GM19455 (cell line): ENCODE measurements at regions not wholly inside any gene's neighbourhood (a gene's known extent, or its start where the extent isn't known, plus 50 kb on each side); places are given as distances from the start of the nearest gene placed in this dataset.

Source experiments
- ATAC-seq: cut with Tn5 transposase; IDR thresholded peaks from one replicate; pipeline ENCODE4 v1.9.1; 2021; ENCODE audit not compliant: unreplicated experiment

- ATAC-seq: no peak
Observed at GRCh38 chr6:156650896-156651390, 126.2 kb upstream of the ARID1B start.

DNA sequence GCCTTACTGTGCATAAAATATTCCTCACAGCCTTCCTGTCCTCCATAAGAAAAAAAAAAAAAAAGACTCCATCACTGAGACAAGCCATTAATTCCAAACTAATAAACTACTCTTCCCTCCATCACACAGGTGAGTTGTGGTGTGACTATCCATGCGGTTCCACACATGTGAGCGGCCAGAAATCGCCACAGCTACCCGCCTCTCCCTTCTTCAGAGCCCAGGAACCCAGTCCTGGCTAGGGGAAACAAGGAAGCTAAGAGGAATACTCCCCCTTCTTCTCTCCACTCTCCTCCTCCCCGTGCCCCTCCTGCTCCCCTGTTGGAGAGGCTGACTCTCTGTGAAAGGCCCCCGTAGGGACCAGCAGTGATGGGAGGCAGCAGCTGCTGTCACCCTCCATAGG is 128.6 kb upstream of the ARID1B start:
- no peak for ATAC-seq

GRCh38 chr6:156647991-156648390 is 129.2 kb upstream of the ARID1B start:
- no peak for ATAC-seq

- ATAC-seq: no peak
Observed at GRCh38 chr6:156647140-156647784, 129.9 kb upstream of the ARID1B start.

DNA sequence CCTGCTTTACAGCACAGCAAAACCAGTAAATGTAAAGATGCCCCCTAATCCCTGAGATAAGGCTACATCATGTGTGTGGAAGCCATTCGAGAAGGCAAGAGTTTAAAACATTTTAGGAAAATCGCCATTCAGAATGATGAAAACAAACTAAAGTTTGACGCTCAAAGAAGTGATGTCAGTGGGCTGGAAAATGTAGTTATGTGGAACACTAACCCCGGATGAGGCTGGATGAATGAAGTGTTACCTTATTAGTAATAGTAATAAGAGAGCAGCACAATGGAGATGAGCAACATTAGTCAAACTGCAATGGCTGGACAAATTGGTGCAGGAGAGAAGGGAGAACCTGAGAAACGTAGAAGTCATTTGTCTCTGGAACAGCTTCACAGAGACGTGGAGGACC is 130.7 kb upstream of the ARID1B start:
- no peak for ATAC-seq

- no peak for ATAC-seq
Observed at GRCh38 chr6:156645097-156645496, 132.1 kb upstream of the ARID1B start.

DNA sequence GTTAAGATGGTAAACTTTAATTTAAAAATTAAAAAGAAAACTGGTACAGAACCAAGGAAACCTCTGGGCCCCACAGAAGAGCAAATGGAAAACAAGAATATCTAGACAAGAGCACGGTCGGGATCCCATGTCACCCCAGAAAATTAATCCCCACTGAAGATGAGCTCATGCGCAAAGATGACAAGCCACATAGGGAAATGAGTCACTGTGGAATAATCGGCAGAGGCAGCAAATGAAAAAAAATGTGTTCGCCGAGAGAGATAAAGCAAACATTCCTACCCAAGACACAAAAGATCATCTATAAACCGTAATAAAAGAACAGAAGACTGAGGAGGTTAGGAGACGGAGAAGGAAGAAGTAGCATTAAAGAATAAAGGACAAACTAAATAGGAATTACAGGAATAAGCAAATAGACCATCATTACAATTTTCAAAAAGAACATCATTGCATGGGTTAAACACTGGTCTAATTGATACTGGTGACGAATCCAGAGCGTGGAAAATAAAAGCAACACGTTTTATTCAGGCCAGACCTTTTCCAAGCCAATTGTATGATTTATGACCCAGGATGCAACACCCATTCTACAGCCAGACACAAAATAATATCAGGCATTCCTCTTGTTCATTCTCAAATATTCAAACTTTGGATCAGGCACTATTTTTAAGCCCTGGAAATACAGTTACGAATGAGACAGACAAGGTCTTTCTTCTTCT is 138.0 kb upstream of the ARID1B start:
- ATAC-seq: no peak

DNA sequence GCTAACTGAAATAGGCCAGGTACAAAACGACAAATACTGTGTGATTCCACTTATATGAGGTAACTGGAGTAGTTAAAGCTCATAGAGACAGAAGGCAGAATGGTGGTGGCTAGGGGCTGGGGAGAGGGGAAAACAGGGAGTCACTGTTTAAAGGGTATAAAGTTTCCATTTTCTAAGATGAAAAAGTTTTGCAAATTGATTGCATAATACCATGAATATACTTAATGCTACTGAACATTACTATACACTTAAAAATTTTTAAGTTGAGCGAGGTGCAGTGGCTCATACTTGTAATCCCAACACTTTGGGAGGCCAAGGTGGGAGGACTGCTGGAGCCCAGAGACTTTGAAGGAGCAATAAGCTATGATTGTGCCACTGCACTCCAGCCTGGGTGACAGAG is 138.6 kb upstream of the ARID1B start:
- ATAC-seq: no peak

DNA sequence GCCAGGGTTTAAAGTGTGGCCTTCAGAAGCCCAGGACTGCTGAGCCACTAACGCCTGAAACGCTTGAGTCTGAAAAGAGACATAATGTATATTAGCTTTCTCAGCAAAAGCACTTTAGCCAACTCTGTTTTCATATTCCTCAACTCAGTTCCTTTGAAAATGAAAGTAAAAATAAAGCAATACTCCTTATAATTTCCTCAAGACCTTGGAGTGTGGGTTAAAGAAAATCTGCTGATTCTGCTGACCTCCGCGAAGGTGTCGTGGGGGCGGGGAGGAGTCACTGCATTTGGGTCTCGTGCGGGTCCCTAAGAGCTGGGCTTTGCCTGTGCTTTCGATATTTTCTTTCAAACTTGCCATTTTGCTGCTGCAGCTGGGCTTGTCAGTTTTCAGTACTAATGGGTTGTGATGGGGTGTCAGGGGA is 142.2 kb upstream of the ARID1B start:
- no peak for ATAC-seq

- ATAC-seq: no peak
Observed at GRCh38 chr6:156634048-156634447, 143.1 kb upstream of the ARID1B start.

DNA sequence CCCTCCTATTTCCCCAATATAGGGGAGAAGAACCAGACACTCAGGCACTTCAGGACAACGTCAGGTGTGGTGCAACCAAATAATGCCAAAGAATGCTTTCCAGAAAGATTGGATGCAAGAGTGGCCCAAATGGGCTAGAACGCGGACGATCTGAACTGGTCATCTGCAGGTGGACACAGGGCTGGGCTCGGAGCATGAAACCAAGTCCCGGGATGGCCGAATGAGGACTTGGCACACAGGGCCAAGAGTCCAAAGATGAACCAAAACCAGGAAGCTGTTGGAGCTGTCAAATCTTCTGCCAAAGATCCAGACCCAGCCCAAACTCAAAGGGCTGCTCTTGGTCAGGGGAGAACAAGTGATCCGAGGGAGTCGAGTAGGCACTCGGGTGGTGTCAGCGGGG is 143.9 kb upstream of the ARID1B start:
- ATAC-seq: no peak

DNA sequence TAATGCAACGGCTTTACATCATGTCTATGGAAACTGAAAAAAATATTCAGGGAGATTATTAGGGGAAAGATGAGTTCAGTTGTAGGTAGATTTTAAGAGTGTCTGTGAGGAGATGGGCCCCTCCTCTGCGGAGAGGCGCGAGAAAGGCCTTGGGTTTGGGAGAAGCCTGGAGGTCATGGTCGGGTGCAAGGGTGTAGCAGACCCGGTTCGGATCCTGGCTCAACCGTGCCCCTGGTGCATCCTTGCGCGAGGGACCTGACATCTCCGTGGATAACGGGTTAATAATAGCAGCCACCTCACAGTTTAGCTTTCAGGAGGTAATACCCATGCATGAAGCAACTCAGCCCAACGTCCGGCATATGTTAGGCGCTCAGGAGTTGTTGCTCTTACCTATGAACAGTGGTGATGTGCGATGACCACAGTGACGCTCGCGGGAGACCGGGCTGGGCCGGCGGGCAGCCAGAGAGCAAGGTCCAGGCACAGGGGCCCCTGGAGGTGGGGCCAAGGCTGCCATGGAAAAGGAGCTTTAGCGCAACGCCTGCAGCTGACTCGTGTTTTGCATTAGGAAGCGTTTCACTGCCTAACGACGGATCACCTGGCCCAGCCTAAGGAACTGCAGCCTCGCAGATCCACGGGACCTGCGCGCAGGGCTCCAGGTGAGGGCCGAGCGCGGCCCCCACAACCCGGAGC is 146.4 kb upstream of the ARID1B start:
- no peak for ATAC-seq

DNA sequence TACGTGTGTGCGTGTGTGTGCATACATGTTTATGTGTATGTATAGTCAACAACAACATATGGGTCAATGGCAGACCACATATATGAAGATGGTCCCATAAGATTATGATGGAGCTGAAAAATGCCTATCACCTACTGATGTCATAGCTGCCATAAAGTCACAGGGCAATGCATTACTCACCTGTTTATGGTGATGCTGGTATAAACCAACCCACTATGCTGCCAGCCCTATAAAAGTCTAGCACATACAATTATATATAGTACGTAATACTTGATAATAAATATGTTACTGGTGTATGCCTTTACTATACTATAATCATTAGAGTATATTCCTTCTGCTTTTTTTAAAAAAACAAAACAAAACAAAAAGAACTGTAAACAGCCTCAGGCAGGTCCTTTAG is 148.4 kb upstream of the ARID1B start:
- no peak for ATAC-seq

DNA sequence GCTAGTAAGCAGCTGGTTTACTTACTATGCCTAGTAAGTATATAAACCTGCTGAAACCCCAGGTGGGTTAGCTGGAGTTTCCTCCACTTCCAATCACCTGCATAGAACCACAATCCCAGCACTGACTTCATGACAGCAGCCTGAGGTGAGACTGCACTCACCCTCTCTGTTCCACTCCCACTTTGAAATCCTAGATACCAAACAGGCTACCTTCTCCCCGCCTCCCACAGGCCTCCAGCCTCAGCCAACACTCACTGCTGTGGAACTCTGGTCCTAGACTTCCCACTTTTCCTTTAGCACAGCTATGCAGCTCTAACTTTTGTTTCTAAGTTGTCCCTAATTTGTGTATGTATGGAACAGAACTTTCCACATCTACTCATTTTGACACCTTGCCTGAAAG is 149.7 kb upstream of the ARID1B start:
- ATAC-seq: no peak

- no peak for ATAC-seq
Observed at GRCh38 chr6:156622185-156622584, 155.0 kb upstream of the ARID1B start.

DNA sequence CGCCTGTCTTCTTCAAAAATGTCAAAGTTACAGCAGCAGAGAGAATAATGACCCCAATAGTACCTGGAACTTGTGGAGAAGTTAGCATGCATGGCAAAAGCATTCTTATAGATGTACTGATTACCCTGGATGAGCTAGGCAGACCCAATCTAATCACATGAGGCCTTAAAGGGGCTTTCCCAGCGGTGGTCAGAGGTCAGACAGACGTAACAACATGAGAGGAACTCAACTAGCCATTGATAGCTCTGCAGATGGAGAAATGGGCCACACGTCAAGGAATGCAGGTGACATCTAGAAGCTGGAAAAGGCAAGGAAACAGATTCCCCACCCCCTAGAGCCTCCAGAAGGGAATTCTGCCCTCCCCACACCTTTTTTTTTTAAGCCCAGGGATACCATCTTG is 156.8 kb upstream of the ARID1B start:
- ATAC-seq: no peak

- no peak for ATAC-seq
Observed at GRCh38 chr6:156618600-156619205, 158.5 kb upstream of the ARID1B start.

GRCh38 chr6:156617941-156618340 is 159.2 kb upstream of the ARID1B start:
- ATAC-seq: no peak

GRCh38 chr6:156617376-156617775 is 159.8 kb upstream of the ARID1B start:
- ATAC-seq: no peak

GRCh38 chr6:156616495-156616894 is 160.7 kb upstream of the ARID1B start:
- no peak for ATAC-seq

DNA sequence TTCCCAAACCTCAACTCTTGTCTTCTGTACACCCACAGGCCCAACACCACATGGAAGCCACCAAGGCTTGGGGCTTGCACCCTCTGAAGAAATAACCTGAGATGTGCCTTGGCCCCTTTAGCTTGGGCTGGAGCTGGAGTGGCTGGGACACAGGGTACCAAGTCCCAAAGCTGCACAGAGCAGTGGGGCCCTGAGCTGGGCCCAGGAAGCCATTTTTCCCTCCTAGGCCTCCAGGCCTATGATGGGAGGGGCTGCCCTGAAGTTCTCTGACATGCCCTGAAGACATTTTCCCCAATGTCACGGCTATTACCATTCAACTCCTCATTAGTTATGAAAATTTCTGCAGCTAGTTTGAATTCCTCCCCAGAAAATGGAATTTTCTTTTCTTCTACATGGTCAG is 163.2 kb upstream of the ARID1B start:
- no peak for ATAC-seq

- ATAC-seq: no peak
Observed at GRCh38 chr6:156612361-156612760, 164.8 kb upstream of the ARID1B start.
